ENCODE measurements at regions not wholly inside any gene's neighbourhood (a gene's known extent, or its start where the extent isn't known, plus 50 kb on each side); places are given as distances from the start of the nearest gene placed in this dataset.

GRCh38 chr19:5244351-5244750 lies 96.3 kb downstream of the PTPRS start:
- TF ChIP-seq POLR2AphosphoS5 (IDR thresholded peaks at IDR 0.05; ENCODE audit: low read depth, low read length) (no peak), POLR2A (IDR thresholded peaks at IDR 0.05; ENCODE audit: low read depth, low read length) (no peak)

All from GM12891 (cell line).